ENCODE measurements at regions not wholly inside any gene's neighbourhood (a gene's known extent, or its start where the extent isn't known, plus 50 kb on each side); places are given as distances from the start of the nearest gene placed in this dataset.

DNA sequence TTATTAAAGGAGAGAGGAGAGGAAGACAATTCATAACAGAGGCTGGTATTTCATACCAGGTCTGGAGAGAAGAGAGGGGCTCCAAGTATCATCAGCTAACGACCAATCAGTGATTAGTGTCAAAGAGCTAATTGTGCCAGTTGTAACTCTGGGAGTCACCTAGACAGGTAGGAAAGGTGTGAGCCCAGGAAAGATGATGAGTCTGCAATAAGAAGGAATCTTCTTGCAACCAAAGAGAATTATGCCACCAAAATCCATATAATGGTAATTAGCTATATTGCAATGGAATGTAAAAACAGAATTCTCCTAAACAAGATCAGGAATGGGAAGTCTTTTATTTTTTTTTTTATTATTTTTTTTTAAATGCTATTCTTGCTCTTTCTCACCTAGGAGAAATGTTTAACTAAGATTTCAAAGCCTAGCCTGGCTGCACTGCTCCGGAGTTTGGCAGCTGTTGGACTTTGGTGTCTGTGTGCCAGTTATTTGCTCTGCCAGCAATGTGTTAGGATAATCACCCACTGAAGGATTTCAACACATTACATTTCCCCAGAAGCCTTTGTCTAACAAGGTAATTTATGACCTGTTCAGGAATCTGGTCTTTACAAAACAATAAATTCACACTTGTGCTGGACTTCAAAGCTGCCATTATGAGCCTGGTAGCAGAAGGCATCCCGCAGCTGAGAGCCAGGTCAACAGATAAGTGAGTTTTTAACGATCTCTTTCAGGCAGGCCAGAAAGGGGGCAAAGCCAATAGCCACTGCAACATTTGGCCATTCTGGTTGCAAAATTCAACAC lies 89.4 kb downstream of the FOXB1 start:
- TF ChIP-seq, protein P1, sequence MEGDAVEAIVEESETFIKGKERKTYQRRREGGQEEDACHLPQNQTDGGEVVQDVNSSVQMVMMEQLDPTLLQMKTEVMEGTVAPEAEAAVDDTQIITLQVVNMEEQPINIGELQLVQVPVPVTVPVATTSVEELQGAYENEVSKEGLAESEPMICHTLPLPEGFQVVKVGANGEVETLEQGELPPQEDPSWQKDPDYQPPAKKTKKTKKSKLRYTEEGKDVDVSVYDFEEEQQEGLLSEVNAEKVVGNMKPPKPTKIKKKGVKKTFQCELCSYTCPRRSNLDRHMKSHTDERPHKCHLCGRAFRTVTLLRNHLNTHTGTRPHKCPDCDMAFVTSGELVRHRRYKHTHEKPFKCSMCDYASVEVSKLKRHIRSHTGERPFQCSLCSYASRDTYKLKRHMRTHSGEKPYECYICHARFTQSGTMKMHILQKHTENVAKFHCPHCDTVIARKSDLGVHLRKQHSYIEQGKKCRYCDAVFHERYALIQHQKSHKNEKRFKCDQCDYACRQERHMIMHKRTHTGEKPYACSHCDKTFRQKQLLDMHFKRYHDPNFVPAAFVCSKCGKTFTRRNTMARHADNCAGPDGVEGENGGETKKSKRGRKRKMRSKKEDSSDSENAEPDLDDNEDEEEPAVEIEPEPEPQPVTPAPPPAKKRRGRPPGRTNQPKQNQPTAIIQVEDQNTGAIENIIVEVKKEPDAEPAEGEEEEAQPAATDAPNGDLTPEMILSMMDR (conservative IDR thresholded peaks at IDR 0.05; ENCODE audit: low read length) = no peak
- peak; percentile 44 for DNase-seq (ENCODE audit: low read depth)
- H3K4me3 ChIP-seq (ENCODE audit: low read length) = no peak overlapping the region

DNA sequence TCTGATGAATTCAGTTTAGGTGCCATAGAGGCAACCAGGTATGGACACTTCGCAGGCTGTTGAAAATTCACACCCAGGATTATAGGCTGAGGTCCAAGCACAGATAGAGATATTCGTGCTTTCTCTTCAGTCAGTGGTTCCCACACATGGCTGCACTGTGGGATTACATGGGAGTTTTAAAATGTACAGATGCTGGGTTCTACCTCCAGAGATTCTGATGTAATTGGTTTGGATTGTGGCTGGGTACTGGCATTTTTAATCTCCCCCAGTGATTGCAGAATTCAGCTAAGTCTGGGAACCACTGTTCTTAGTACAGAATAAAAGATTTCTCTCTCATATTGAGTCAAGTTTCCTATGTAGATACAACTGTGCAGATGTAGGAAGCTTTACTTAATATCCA lies 91.6 kb downstream of the FOXB1 start:
- peak; percentile 67 for DNase-seq (ENCODE audit: low read depth)
- TF ChIP-seq, protein P1 (conservative IDR thresholded peaks at IDR 0.05; ENCODE audit: low read length) = no peak
- H3K4me3 ChIP-seq (ENCODE audit: low read length) = no peak overlapping the region

DNA sequence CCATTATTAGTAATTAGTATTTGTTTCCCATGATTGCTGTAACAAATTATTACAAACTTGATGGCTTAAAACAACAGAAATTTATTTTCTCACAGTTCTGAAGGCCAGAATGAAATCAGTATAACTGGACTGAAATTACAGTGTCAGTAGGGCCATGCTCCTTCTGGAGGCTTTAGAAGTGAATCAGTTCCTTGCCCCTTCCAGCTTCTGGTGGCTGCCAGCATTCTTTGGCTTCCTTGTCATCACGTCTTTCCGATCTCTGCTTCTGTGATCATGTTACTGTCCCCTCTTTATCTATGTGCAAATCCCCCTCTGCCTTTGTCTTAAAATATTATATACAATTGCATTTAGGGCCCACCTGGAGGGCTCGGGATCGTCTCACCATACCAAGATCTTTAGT lies 92.0 kb downstream of the FOXB1 start:
- H3K4me3 ChIP-seq (ENCODE audit: low read length) = no peak overlapping the region
- TF ChIP-seq, protein P1 (conservative IDR thresholded peaks at IDR 0.05; ENCODE audit: low read length) = no peak
- DNase-seq (ENCODE audit: low read depth) = peak; percentile 63

DNA sequence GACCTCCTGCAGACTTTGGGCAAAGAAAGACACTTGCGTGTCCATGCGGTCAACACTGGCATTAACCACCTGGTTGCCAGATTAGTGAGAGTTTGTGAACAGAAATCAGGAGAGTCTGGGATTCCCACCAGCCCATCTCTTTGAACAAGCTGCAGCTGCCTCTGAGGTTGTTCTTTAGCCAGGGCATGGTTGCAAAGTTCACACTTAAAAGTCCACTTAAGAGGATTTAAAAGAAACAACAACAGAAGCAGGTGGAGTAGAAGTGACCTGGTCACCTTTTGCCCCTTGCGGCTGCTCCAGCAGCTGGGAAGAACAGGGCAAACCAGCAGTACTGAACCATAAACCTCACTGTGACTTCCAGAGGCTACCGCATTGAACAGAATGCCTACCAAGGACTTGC lies 97.3 kb downstream of the FOXB1 start:
- no peak for DNase-seq (ENCODE audit: low read depth)
- TF ChIP-seq, protein P1 (conservative IDR thresholded peaks at IDR 0.05; ENCODE audit: low read length) = no peak
- no peak overlapping the region for H3K4me3 ChIP-seq (ENCODE audit: low read length)

DNA sequence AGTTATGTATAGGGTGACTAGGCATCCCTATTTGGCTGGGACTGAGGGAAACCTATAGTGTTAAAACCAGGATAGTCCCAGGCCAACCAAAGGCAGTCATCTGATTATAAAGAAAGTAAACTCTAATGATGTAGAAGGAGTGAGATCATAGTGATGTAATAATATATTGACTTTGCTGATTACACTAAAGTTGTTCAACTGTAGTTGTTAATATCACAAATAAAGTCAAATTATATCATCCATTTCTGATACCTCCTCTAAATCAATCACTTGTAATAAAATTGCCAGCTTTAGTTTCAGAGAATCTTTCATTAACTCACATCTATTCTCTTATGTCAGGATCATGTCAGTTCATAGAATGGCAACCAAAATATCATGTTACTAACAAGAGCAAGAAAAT lies 98.6 kb downstream of the FOXB1 start:
- DNase-seq (ENCODE audit: low read depth) = no peak
- TF ChIP-seq, protein P1 (conservative IDR thresholded peaks at IDR 0.05; ENCODE audit: low read length) = no peak
- no peak overlapping the region for H3K4me3 ChIP-seq (ENCODE audit: low read length)

DNA sequence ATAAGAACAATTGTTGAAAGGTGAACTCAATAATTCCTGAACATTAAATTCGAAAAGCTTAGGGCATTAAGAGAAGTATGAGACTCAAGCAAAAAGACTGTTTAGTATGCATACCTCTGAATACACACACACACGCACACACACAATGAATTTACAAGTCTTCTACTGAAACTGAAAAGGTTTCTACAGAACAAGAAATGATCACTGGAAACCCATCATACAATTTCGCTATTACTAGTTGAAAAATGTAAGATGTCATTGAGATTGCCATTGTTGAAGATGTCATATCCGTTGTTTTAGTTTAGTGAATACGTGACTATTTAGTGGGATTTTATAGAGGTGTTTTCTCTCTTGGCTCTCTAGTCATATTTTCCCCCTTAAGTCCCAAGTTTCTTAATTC lies 106.8 kb downstream of the FOXB1 start:
- H3K4me3 ChIP-seq (ENCODE audit: low read length) = no peak overlapping the region
- TF ChIP-seq, protein P1 (conservative IDR thresholded peaks at IDR 0.05; ENCODE audit: low read length) = no peak
- no peak for DNase-seq (ENCODE audit: low read depth)
